Right lobe of liver (tissue), 4 donors: ENCODE measurements at regions not wholly inside any gene's neighbourhood (a gene's known extent, or its start where the extent isn't known, plus 50 kb on each side); places are given as distances from the start of the nearest gene placed in this dataset.

ENCODE experiments used
- CTCF ChIP-seq, 4 donors: fragments of 200-600 bp in 3 of 4; fragments of 450-650 bp in 1 of 4; IDR thresholded peaks; one replicate each; pipeline versions ENCODE4 v1.5.1 to v1.8.0; 2016 to 2022; ENCODE audit warnings: antibody characterized with exemption in 4 of 4, mild to moderate bottlenecking in 2 of 4
- POLR2A ChIP-seq: fragments of 450-650 bp; IDR thresholded peaks from one replicate; pipeline ENCODE4 v1.6.1; 2017; ENCODE audit warnings: antibody characterized with exemption, mild to moderate bottlenecking
- donor health status: DM: no; HTN: no; CAD: no.
- donor health status: DM: no; HTN: no; CAD: no.
- donor health status: DM: no; HTN: yes; CAD: no.

GRCh38 chr20:24836041-24836533 is 113.0 kb upstream of the CST7 start:
- no peak for TF ChIP-seq CTCF (IDR thresholded peaks at IDR 0.05)
- TF ChIP-seq POLR2A = no peak
